Loucy (cell line): ENCODE measurements at regions not wholly inside any gene's neighbourhood (a gene's known extent, or its start where the extent isn't known, plus 50 kb on each side); places are given as distances from the start of the nearest gene placed in this dataset.

ENCODE experiments used
- CTCF ChIP-seq: fragments of 200-600 bp; sonication (generic); conservative IDR thresholded peaks from 2 replicates; pipeline ENCODE4 v1.5.1; 2014; ENCODE audit warnings: mild to moderate bottlenecking, antibody characterized with exemption, low read length
- EZH2phosphoT487 ChIP-seq: fragments of 200-600 bp; IDR thresholded peaks from 2 replicates; pipeline ENCODE4 v1.6.1; 2018; ENCODE audit warnings: antibody characterized with exemption, mild to moderate bottlenecking, moderate library complexity, borderline replicate concordance

- TF ChIP-seq CTCF (no peak), EZH2phosphoT487 (no peak)
These were observed 78.7 kb downstream of the SYNE3 start for GRCh38 chr14:95437715-95438114.
